Spinal cord (tissue), 9 donors: ENCODE measurements at regions not wholly inside any gene's neighbourhood (a gene's known extent, or its start where the extent isn't known, plus 50 kb on each side); places are given as distances from the start of the nearest gene placed in this dataset.
A peak's percentile ranks its signal among the peaks of the same experiment; 100 is the strongest.
"Not testable (repeated sequence)": the region's sequence is repeated elsewhere in the genome, so short reads cannot be mapped to it uniquely, and the experiment has no call there.

Source experiments
- DNase-seq, 6 donors: peaks; one replicate each; pipeline versions ENCODE4 v3.0.0 to v3.0.0-alpha.2; 2013 to 2015; ENCODE audit warnings: low spot score in 6 of 6, low read depth in 4 of 6
- H3K27ac ChIP-seq: one replicate; pipeline ENCODE4 v1.5.1; 2013; ENCODE audit warnings: low read depth, low read length, control low read depth
- H3K27me3 ChIP-seq: one replicate; pipeline ENCODE4 v1.6.1; 2013; ENCODE audit warnings: low read length; ENCODE audit not compliant: control insufficient read depth, insufficient read depth
- H3K36me3 ChIP-seq: one replicate; pipeline ENCODE4 v1.6.1; 2013; ENCODE audit warnings: low read length; ENCODE audit not compliant: control insufficient read depth, insufficient read depth
- H3K4me1 ChIP-seq: one replicate; pipeline ENCODE4 v1.6.1; 2013; ENCODE audit warnings: low read length; ENCODE audit not compliant: control insufficient read depth, insufficient read depth
- H3K4me3 ChIP-seq: one replicate; pipeline ENCODE4 v1.5.1; 2013; ENCODE audit warnings: low read depth, low read length, control low read depth
- H3K9me3 ChIP-seq: one replicate; pipeline ENCODE4 v1.6.1; 2013; ENCODE audit warnings: low read length; ENCODE audit not compliant: control insufficient read depth, insufficient read depth
- WGBS: methylation state at CpG from one replicate; pipeline ENCODE4 v1.1.5; 2013; ENCODE audit warnings: missing lambda C conversion rate; ENCODE audit not compliant: insufficient coverage; 5-methylcytosine and 5-hydroxymethylcytosine counted together
- donor health status: healthy.

- Histone ChIP-seq H3K4me3 (no peak overlapping the region), H3K9me3 (peaks cover 4% of the 10 kb centered on the region), H3K36me3 (no peaks in the 10 kb centered on the region), H3K4me1 (no peaks in the 10 kb centered on the region), H3K27me3 (no peaks in the 10 kb centered on the region), H3K27ac (no peak overlapping the region)
- 72% methylated on average over 3 of the region's 4 CpGs for WGBS
- DNase-seq = peak in 1 of 6 donors; percentile 26
Measured at GRCh38 chr3:107153981-107154380, 223.3 kb upstream of the CCDC54 start.

GRCh38 chr3:107172411-107172810 is 204.8 kb upstream of the CCDC54 start:
- no peaks in the 10 kb centered on the region for H3K9me3 ChIP-seq
- WGBS = no CpG with 5 or more reads among the region's 1 CpG
- no peaks in the 10 kb centered on the region for H3K36me3 ChIP-seq
- no peak overlapping the region for H3K4me3 ChIP-seq
- DNase-seq = no peak
- H3K4me1 ChIP-seq = no peaks in the 10 kb centered on the region
- no peak overlapping the region for H3K27ac ChIP-seq
- H3K27me3 ChIP-seq = no peaks in the 10 kb centered on the region

- Histone ChIP-seq H3K4me1 (no peaks in the 10 kb centered on the region), H3K27ac (no peak overlapping the region), H3K36me3 (no peaks in the 10 kb centered on the region), H3K9me3 (no peaks in the 10 kb centered on the region), H3K4me3 (no peak overlapping the region), H3K27me3 (no peaks in the 10 kb centered on the region)
- 100% methylated on average over 2 of the region's 2 CpGs for WGBS
- no peak for DNase-seq
Measured at GRCh38 chr3:107184375-107184774, 192.9 kb upstream of the CCDC54 start.

GRCh38 chr3:107188262-107188661 is 189.0 kb upstream of the CCDC54 start:
- Histone ChIP-seq H3K27ac (no peak overlapping the region), H3K9me3 (no peaks in the 10 kb centered on the region), H3K27me3 (no peaks in the 10 kb centered on the region), H3K36me3 (no peaks in the 10 kb centered on the region), H3K4me3 (no peak overlapping the region), H3K4me1 (no peaks in the 10 kb centered on the region)
- no peak for DNase-seq
- WGBS = no CpG with 5 or more reads among the region's 2 CpGs

GRCh38 chr3:107189158-107189791 is 188.0 kb upstream of the CCDC54 start:
- no peaks in the 10 kb centered on the region for H3K36me3 ChIP-seq
- 90% methylated on average over 1 of the region's 2 CpGs for WGBS
- no peaks in the 10 kb centered on the region for H3K27me3 ChIP-seq
- H3K4me1 ChIP-seq = no peaks in the 10 kb centered on the region
- no peak overlapping the region for H3K27ac ChIP-seq
- DNase-seq = no peak
- H3K4me3 ChIP-seq = no peak overlapping the region
- no peaks in the 10 kb centered on the region for H3K9me3 ChIP-seq

GRCh38 chr3:107193116-107193515 is 184.1 kb upstream of the CCDC54 start:
- H3K27me3 ChIP-seq = no peaks in the 10 kb centered on the region
- WGBS = no CpG with 5 or more reads among the region's 1 CpG

GRCh38 chr3:107198581-107199181 is 178.6 kb upstream of the CCDC54 start:
- Histone ChIP-seq H3K27me3 (no peaks in the 10 kb centered on the region), H3K4me3 (no peak overlapping the region), H3K36me3 (no peaks in the 10 kb centered on the region), H3K27ac (peak overlapping the region; percentile 60), H3K9me3 (no peaks in the 10 kb centered on the region), H3K4me1 (no peaks in the 10 kb centered on the region)
- peak in 5 of 6 donors; percentile 31 to 88 (median 57) for DNase-seq
- WGBS = 31% methylated on average over 6 of the region's 9 CpGs

More at GRCh38 chr3:107193116-107193515, 184.1 kb upstream of the CCDC54 start:
- Histone ChIP-seq H3K9me3 (no peaks in the 10 kb centered on the region), H3K27ac (no peak overlapping the region), H3K4me1 (no peaks in the 10 kb centered on the region), H3K4me3 (no peak overlapping the region), H3K36me3 (no peaks in the 10 kb centered on the region)
- DNase-seq = no peak

- WGBS = no CpG with 5 or more reads among the region's 1 CpG
Measured at GRCh38 chr3:107201146-107201545, 176.1 kb upstream of the CCDC54 start.

GRCh38 chr3:107202885-107203284 is 174.4 kb upstream of the CCDC54 start:
- not testable (repeated sequence) for H3K9me3 ChIP-seq, H3K36me3 ChIP-seq, H3K4me1 ChIP-seq, H3K27ac ChIP-seq, H3K27me3 ChIP-seq, H3K4me3 ChIP-seq, DNase-seq

More at GRCh38 chr3:107201146-107201545, 176.1 kb upstream of the CCDC54 start:
- Histone ChIP-seq H3K4me3 (no peak overlapping the region), H3K9me3 (no peaks in the 10 kb centered on the region), H3K27me3 (no peaks in the 10 kb centered on the region), H3K27ac (no peak overlapping the region), H3K36me3 (no peaks in the 10 kb centered on the region), H3K4me1 (no peaks in the 10 kb centered on the region)
- DNase-seq = no peak

- H3K4me1 ChIP-seq = peaks cover 4% of the 10 kb centered on the region
- DNase-seq = no peak
- H3K4me3 ChIP-seq = no peak overlapping the region
- H3K36me3 ChIP-seq = no peaks in the 10 kb centered on the region
- no peaks in the 10 kb centered on the region for H3K9me3 ChIP-seq
- H3K27me3 ChIP-seq = no peaks in the 10 kb centered on the region
- no peak overlapping the region for H3K27ac ChIP-seq
Measured at GRCh38 chr3:107204121-107204520, 173.1 kb upstream of the CCDC54 start.
